ENCODE measurements at regions not wholly inside any gene's neighbourhood (a gene's known extent, or its start where the extent isn't known, plus 50 kb on each side); places are given as distances from the start of the nearest gene placed in this dataset.

GRCh38 chr1:34324879-34325440, 148.3 kb downstream of the C1orf94 start:
- TF ChIP-seq RAD21 (IDR thresholded peaks at IDR 0.05) (no peak), FOXA2 (IDR thresholded peaks at IDR 0.05) (no peak), ATF3 (IDR thresholded peaks at IDR 0.05) (no peak), HNF4A (conservative IDR thresholded peaks at IDR 0.05) (no peak), EGR1 (IDR thresholded peaks at IDR 0.05; ENCODE audit: low read depth in 2 of 2) (no peak), SP1 (IDR thresholded peaks at IDR 0.05) (no peak), JUND (IDR thresholded peaks at IDR 0.05) (no peak), REST (IDR thresholded peaks at IDR 0.05) (no peak), FOXA1 (IDR thresholded peaks at IDR 0.05) (no peak), CTCF (IDR thresholded peaks at IDR 0.05; ENCODE audit: low read depth, low read length, missing input control) (no peak), ZBTB33 (IDR thresholded peaks at IDR 0.05) (no peak), RXRA (IDR thresholded peaks at IDR 0.05) (no peak), HNF4G (IDR thresholded peaks at IDR 0.05) (no peak), YY1 (IDR thresholded peaks at IDR 0.05) (no peak), NR2F2 (IDR thresholded peaks at IDR 0.05) (no peak), MAX (IDR thresholded peaks at IDR 0.05) (no peak), GABPA (IDR thresholded peaks at IDR 0.05 in 1 of 2, conservative IDR thresholded peaks at IDR 0.05 in 1 of 2) (no peak), TAF1 (conservative IDR thresholded peaks at IDR 0.05) (no peak)
- no peaks in the 10 kb centered on the region for H3K36me3 ChIP-seq (ENCODE audit: control insufficient read depth in 4 of 4, insufficient read depth in 3 of 4, low read depth in 1 of 4, low read length in 3 of 4)
- DNase-seq (ENCODE audit: low spot score), result no peak
- H3K27ac ChIP-seq (ENCODE audit: low read depth in 1 of 2, low read length in 2 of 2), result no peak overlapping the region
- no peaks in the 10 kb centered on the region for H3K4me1 ChIP-seq (ENCODE audit: control insufficient read depth in 4 of 4, insufficient read depth in 4 of 4, low read length in 3 of 4)
- no peak overlapping the region for H3K9ac ChIP-seq (ENCODE audit: low read depth in 1 of 2, low read length in 2 of 2)
- no peaks in the 10 kb centered on the region for H3K9me3 ChIP-seq (ENCODE audit: control insufficient read depth in 4 of 4, low read length in 3 of 4)
- no peak overlapping the region for H3K4me3 ChIP-seq (ENCODE audit: low read depth in 1 of 3, low read length in 3 of 3)
- no peaks in the 10 kb centered on the region for H3K27me3 ChIP-seq (ENCODE audit: control insufficient read depth in 4 of 4, insufficient read depth in 4 of 4, low read length in 3 of 4)
- WGBS, result 67% methylated on average over 10 of the region's 10 CpGs

All from liver (tissue), 8 donors.